ENCODE measurements at regions not wholly inside any gene's neighbourhood (a gene's known extent, or its start where the extent isn't known, plus 50 kb on each side); places are given as distances from the start of the nearest gene placed in this dataset.
"Not testable (repeated sequence)": the region's sequence is repeated elsewhere in the genome, so short reads cannot be mapped to it uniquely, and the experiment has no call there.

GRCh38 chr1:245026247-245026646 is 128.5 kb upstream of the KIF26B start:
- no peak for DNase-seq

GRCh38 chr1:245025525-245025924 is 129.3 kb upstream of the KIF26B start:
- no peak for DNase-seq

GRCh38 chr1:245023222-245023621 is 131.6 kb upstream of the KIF26B start:
- no peak for DNase-seq

- DNase-seq, result no peak
Observed at GRCh38 chr1:245019910-245020486, 134.8 kb upstream of the KIF26B start.

- DNase-seq, result no peak
Observed at GRCh38 chr1:245016700-245017099, 138.1 kb upstream of the KIF26B start.

GRCh38 chr1:245015031-245015430 is 139.8 kb upstream of the KIF26B start:
- DNase-seq, result no peak

- DNase-seq, result no peak
Observed at GRCh38 chr1:245014247-245015029, 140.3 kb upstream of the KIF26B start.

GRCh38 chr1:245010018-245010614 is 144.7 kb upstream of the KIF26B start:
- no peak for DNase-seq

- DNase-seq, result no peak
Observed at GRCh38 chr1:245008761-245009160, 144.4 kb upstream of the HNRNPU start.

GRCh38 chr1:245007852-245008251 is 143.5 kb upstream of the HNRNPU start:
- DNase-seq, result no peak

GRCh38 chr1:245003246-245003645 is 138.9 kb upstream of the HNRNPU start:
- DNase-seq, result no peak

GRCh38 chr1:245001252-245001651 is 136.9 kb upstream of the HNRNPU start:
- DNase-seq, result no peak

GRCh38 chr1:245000872-245001188 is 136.5 kb upstream of the HNRNPU start:
- DNase-seq, result no peak

GRCh38 chr1:244999644-245000043 is 135.3 kb upstream of the HNRNPU start:
- not testable (repeated sequence) for DNase-seq

GRCh38 chr1:244998717-244999346 is 134.5 kb upstream of the HNRNPU start:
- no peak for DNase-seq

GRCh38 chr1:244995602-244996400 is 131.5 kb upstream of the HNRNPU start:
- no peak for DNase-seq

- DNase-seq, result no peak
Observed at GRCh38 chr1:244992833-244993232, 128.5 kb upstream of the HNRNPU start.

GRCh38 chr1:244989813-244990212 is 125.5 kb upstream of the HNRNPU start:
- DNase-seq, result no peak

GRCh38 chr1:244988521-244988920 is 124.2 kb upstream of the HNRNPU start:
- DNase-seq, result no peak

- DNase-seq, result no peak
Observed at GRCh38 chr1:244980605-244981004, 116.3 kb upstream of the HNRNPU start.

GRCh38 chr1:244974550-244974949 is 110.2 kb upstream of the HNRNPU start:
- no peak for DNase-seq

GRCh38 chr1:244974106-244974505 is 109.8 kb upstream of the HNRNPU start:
- peak; percentile 16 for DNase-seq

Measured in muscle of arm (tissue), 1 donor.